ENCODE measurements at regions not wholly inside any gene's neighbourhood (a gene's known extent, or its start where the extent isn't known, plus 50 kb on each side); places are given as distances from the start of the nearest gene placed in this dataset.

GRCh38 chr13:87779426-87779825, 108.3 kb downstream of the SLITRK5 start (continued):
- TF ChIP-seq ZNF462 (CRISPR knock-in tag; IDR thresholded peaks at IDR 0.05): no peak

- Mint-ChIP-seq H3K27ac (no peak overlapping the region), H3K9me3 (no peaks in the 10 kb centered on the region)
- TF ChIP-seq REST (IDR thresholded peaks at IDR 0.05; ENCODE audit: unreplicated experiment): no peak
- TF ChIP-seq EZH2 (IDR thresholded peaks at IDR 0.05; ENCODE audit: low read depth, unreplicated experiment): no peak
- TF ChIP-seq CTCF (conservative IDR thresholded peaks at IDR 0.05; ENCODE audit: low read depth in 2 of 2): no peak
- TF ChIP-seq EZH2phosphoT487 (IDR thresholded peaks at IDR 0.05; ENCODE audit: unreplicated experiment): no peak
- TF ChIP-seq JUNB (IDR thresholded peaks at IDR 0.05; ENCODE audit: unreplicated experiment): no peak
- TF ChIP-seq ZNF331 (CRISPR knock-in tag; IDR thresholded peaks at IDR 0.05; ENCODE audit: low read depth): no peak
- no peak for TF ChIP-seq NANOG (IDR thresholded peaks at IDR 0.05; ENCODE audit: borderline replicate concordance)
- no peak for TF ChIP-seq CREB1 (CRISPR knock-in tag; IDR thresholded peaks at IDR 0.05; ENCODE audit: low read depth)
- no peak for TF ChIP-seq ZNF114 (CRISPR knock-in tag; IDR thresholded peaks at IDR 0.05)
- no peak for TF ChIP-seq STAT1 (IDR thresholded peaks at IDR 0.05; ENCODE audit: unreplicated experiment)
These were observed 112.2 kb downstream of the SLITRK5 start for GRCh38 chr13:87783366-87783765.

More at GRCh38 chr13:87783366-87783765, 112.2 kb downstream of the SLITRK5 start:
- no peak overlapping the region for H3K4me2 ChIP-seq
- H4K20me1 ChIP-seq (replicated peaks; ENCODE audit: insufficient read depth): no peaks in the 10 kb centered on the region
- 0 out of 2 replicates have a peak, but pooled peaks cover 2% of the 10 kb centered on the region for H3K27me3 ChIP-seq (ENCODE audit: insufficient read depth)
- Mint-ChIP-seq H3K27me3 (ENCODE audit: insufficient read depth, low read depth, poor library complexity) (no peaks in the 10 kb centered on the region), H3K36me3 (ENCODE audit: low read depth) (no peaks in the 10 kb centered on the region), H3K4me1 (no peaks in the 10 kb centered on the region), H3K4me3 (no peak overlapping the region)
- no peaks in the 10 kb centered on the region for H3K4me1 ChIP-seq (ENCODE audit: insufficient read depth)
- ATAC-seq (no peak), DNase-seq (ENCODE audit: low spot score) (no peak)
- H3K9me2 ChIP-seq (ENCODE audit: insufficient read depth): no peaks in the 10 kb centered on the region
- no peak overlapping the region for H3K27ac ChIP-seq (ENCODE audit: low read depth)
- H2AFZ ChIP-seq: no peak overlapping the region
- no peak overlapping the region for H3K4me3 ChIP-seq
- no peaks in the 10 kb centered on the region for H3K79me2 ChIP-seq (replicated peaks; ENCODE audit: insufficient read depth)
- no peaks in the 10 kb centered on the region for H3F3A ChIP-seq (replicated peaks; ENCODE audit: low read depth)
- no peaks in the 10 kb centered on the region for H3K36me3 ChIP-seq (ENCODE audit: insufficient read depth)

Measured in GM23338 (cell line).